Right hindlimb (tissue), 1 donor: ENCODE measurements at regions not wholly inside any gene's neighbourhood (a gene's known extent, or its start where the extent isn't known, plus 50 kb on each side); places are given as distances from the start of the nearest gene placed in this dataset.
"Not testable (repeated sequence)": the region's sequence is repeated elsewhere in the genome, so short reads cannot be mapped to it uniquely, and the experiment has no call there.

Experiments
- DNase-seq: peaks from one replicate; pipeline ENCODE4 v3.0.0-alpha.2; 2018

DNA sequence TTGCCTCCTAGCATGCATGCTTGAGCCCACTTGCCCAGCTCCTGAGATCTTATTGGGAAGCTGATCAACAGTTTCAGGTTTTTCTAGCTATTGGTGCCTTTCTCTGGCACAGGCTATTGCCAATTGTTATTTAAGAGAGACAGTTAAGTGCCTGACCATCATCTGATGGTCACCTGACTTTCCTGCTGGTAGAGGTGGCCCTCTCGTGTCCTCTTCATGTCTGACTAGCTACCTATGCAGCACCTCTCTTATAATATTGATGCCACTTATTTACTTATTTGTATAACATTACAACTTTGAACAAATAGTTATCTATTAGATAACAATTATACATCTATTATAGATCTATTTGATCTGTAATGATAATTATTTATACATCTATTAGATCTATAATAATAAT, 205.9 kb upstream of the SEMA3D start:
- DNase-seq: no peak

DNA sequence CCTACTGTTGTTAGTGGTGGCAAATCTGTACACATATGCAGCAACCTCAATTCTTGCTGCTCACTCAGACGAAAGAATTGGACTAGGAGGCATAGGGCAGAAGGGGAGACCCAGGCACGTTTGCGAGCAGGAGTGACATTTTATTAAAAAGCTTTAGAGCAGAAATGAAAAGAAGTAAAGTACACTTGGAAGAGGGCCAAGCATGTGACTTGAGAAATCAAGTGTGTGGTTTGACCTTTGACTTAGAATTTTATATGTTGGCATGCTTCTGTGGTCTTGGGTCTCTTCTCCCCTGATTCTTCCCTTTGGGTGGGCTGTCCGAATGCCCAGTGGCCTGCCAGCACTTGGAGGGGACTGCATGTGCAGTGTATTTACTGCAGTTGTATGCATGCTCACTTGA, 205.5 kb upstream of the SEMA3D start:
- no peak for DNase-seq

DNA sequence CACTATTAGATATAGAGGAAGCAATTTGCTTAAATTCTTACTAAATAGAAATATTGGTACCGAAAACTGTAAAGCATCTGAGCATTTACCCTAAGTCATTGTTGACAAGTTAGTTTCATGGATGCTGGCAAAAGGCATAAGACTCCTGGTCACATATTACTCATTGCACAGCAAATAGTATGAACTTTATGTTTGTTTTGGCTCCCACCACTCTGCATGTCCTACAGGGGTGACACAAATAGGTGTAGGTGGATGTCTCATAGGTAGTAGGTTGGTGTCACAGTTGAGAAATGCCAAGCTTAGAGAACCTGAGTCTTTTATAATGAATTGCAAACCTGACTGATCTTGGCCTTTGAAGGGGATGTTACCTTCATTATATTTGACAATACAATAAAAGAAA, 199.6 kb upstream of the SEMA3D start:
- no peak for DNase-seq

- DNase-seq: no peak
Observed at GRCh38 chr7:85384392-85384791, 197.5 kb upstream of the SEMA3D start.

DNA sequence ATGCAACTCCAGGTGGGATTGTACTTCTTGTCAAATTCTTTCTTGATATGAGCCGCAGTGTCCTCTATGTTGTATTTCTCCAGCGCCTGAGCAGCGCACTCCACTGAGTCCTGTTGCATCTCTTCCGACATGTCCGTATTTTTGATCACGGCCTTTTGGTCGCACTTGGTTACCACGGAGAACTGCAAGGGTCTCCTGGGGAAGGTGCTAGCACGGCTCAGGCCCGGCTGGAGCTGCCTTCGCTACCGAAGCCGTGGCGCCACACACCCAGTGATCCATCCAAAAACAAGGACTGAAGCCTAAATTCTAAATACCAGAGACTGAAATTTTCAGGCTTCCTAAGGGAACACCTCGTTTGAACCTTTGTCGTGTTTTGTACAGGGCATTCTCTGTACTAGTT, 194.4 kb upstream of the SEMA3D start:
- no peak for DNase-seq

GRCh38 chr7:85376589-85376988, 189.7 kb upstream of the SEMA3D start:
- DNase-seq: no peak

GRCh38 chr7:85356916-85357315, 170.1 kb upstream of the SEMA3D start:
- DNase-seq: no peak

- no peak for DNase-seq
Observed at GRCh38 chr7:85343484-85343883, 156.6 kb upstream of the SEMA3D start.

GRCh38 chr7:85342781-85343180, 155.9 kb upstream of the SEMA3D start:
- DNase-seq: no peak

GRCh38 chr7:85341973-85342372, 155.1 kb upstream of the SEMA3D start:
- DNase-seq: no peak

DNA sequence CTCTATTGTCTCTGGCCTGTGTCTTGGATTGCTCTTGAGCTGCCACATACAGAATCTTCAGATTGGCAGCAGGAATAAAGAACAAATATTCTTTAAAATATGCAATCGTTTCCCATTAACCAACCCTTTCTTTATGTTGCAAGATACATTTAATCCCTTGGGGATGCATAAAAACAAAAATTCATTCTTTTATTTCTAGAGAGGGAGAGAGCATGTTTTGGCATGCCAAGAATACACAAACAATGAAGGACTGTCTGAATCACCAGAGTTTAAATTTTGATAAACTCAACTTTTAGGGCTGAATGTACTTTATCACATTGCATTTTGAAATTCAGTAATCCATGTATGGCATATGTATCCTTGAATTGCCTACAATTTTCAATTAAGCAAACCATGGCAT, 154.3 kb upstream of the SEMA3D start:
- DNase-seq: no peak

- no peak for DNase-seq
Observed at GRCh38 chr7:85336086-85336485, 149.2 kb upstream of the SEMA3D start.

GRCh38 chr7:85335113-85335512, 148.3 kb upstream of the SEMA3D start:
- not testable (repeated sequence) for DNase-seq

- DNase-seq: no peak
Observed at GRCh38 chr7:85328456-85328998, 141.7 kb upstream of the SEMA3D start.

GRCh38 chr7:85324145-85324799, 137.4 kb upstream of the SEMA3D start:
- DNase-seq: no peak

DNA sequence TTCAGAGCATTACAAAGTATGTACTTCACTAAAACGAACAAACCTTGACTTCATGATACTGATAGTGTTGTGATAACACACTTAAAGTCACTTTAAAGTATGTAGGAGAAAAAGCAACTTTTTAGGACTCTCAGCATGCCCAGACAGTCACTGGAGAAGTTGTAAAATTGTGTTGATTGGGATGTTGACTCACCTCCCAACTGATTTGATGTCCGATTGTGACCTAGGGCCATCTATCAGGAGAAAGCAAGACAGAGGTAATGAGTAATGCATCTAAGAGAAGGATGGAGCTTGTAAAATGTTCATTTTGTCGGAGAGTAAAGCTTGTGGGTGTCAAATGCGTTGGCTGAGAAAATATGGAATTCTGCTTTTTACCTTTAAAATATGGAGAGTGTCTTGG, 135.4 kb upstream of the SEMA3D start:
- DNase-seq: no peak

GRCh38 chr7:85320699-85321476, 134.0 kb upstream of the SEMA3D start:
- no peak for DNase-seq

DNA sequence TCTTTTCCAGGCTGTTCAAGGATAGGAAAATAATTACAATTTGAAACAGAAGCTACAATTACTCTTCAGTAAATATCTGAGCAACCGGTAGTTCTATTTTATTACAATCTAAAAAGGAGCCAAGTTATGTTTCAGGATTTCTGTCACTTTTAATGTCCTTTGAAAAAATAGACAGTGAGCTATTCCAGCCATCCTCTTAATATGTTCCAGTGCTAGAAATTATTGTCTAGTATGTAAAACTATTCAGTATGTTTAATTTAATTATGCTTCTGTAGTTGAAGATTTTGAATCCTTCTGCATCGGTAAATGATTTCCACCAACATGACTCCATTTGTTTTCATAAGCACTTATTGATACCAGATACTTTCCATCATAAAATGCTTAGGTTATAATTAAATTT, 129.6 kb upstream of the SEMA3D start:
- no peak for DNase-seq

GRCh38 chr7:85310301-85310700, 123.4 kb upstream of the SEMA3D start:
- no peak for DNase-seq

DNA sequence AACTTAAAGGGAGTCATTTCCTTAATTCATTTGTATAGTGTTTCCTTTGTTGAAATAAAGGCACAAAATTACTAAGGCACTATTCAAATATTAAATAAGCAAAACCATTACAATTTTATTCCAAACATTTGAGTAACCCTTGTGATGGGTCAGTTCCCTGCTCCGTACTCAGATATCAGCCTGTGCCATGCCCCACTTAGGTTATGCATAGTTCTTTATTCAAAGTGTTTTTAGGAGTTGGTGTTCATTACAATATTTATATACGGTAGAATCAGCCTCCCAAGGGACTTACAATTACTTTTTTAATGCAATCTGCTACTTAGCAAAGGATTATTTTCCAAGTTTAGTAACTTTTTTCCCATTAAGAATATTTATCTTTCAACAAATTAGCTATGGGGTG, 119.3 kb upstream of the SEMA3D start:
- no peak for DNase-seq

DNA sequence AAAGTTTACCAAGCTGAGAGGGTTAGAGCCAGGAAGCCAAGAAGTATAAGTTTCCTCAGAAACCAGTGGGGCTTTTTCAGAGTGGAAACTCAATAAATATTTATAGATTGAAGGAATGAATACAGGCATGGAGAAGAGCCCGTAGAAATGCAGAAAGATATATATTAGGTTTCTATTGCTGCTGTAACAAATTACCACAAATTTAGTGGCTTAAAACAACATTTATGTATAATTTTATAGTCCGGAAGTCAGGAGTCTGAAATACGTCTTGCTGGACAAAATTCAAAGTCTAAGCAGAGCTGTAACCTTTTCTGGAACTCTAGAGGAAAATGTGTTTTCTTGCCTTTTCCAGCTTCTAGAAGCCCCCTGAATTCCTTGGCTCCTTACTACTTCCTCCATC, 107.3 kb upstream of the SEMA3D start:
- no peak for DNase-seq

- no peak for DNase-seq
Observed at GRCh38 chr7:85292908-85293576, 106.2 kb upstream of the SEMA3D start.

GRCh38 chr7:85290269-85290668, 103.4 kb upstream of the SEMA3D start:
- DNase-seq: no peak

DNA sequence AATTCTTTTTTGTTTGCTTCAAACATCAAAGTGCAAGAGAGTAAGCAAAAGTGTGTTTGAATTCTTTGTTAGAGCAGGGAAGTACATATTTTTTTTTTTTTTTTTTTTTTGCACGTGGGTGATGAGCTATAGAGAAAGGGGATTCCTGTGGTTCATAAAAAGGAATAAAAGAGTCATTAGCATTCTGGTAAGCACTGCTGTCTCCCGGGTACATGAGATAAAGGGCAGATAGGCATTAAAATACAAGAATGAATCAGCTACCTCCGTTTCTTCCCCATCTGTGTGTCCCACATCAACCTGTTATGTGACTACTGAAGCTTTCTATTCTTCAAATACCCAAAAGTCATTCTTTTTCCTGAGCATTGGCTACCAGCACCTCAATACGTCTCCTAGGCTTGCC, 102.4 kb upstream of the SEMA3D start:
- DNase-seq: no peak
